Loucy (cell line): ENCODE measurements at regions not wholly inside any gene's neighbourhood (a gene's known extent, or its start where the extent isn't known, plus 50 kb on each side); places are given as distances from the start of the nearest gene placed in this dataset.

Source experiments
- H2AFZ ChIP-seq: fragments of 200-600 bp; sonication (generic); 2 replicates; pipeline ENCODE4 v1.6.0; 2016; ENCODE audit warnings: antibody characterized with exemption, mild to moderate bottlenecking, low read length, moderate library complexity
- H3F3A ChIP-seq: fragments of 200-600 bp; 2 replicates; pipeline ENCODE4 v1.6.0; 2016; ENCODE audit warnings: antibody characterized with exemption, low read depth, mild to moderate bottlenecking
- H3K27me3 ChIP-seq: fragments of 200-600 bp; sonication (generic); 2 replicates; pipeline ENCODE4 v1.6.1; 2014; ENCODE audit warnings: low read length, mild to moderate bottlenecking; ENCODE audit not compliant: insufficient read depth, poor library complexity, severe bottlenecking
- H3K36me3 ChIP-seq: fragments of 200-600 bp; sonication (generic); 2 replicates; pipeline ENCODE4 v1.6.1; 2016; ENCODE audit warnings: low read length; ENCODE audit not compliant: insufficient read depth
- H3K4me1 ChIP-seq: fragments of 200-600 bp; sonication (generic); 2 replicates; pipeline ENCODE4 v1.5.1; 2014; ENCODE audit warnings: low read length, mild to moderate bottlenecking; ENCODE audit not compliant: insufficient read depth, poor library complexity, severe bottlenecking
- H3K4me2 ChIP-seq: fragments of 200-600 bp; sonication (generic); 2 replicates; pipeline ENCODE4 v1.6.0; 2014; ENCODE audit warnings: antibody characterized with exemption, low read length, low read depth, mild to moderate bottlenecking; ENCODE audit not compliant: poor library complexity, severe bottlenecking
- H3K4me3 ChIP-seq: fragments of 200-600 bp; sonication (generic); 2 replicates; pipeline ENCODE4 v1.5.1; 2014; ENCODE audit warnings: low read length, mild to moderate bottlenecking, mixed read lengths; ENCODE audit not compliant: poor library complexity, severe bottlenecking
- H3K79me2 ChIP-seq: fragments of 200-600 bp; sonication (generic); 2 replicates; pipeline ENCODE4 v1.6.1; 2014; ENCODE audit warnings: low read length; ENCODE audit not compliant: insufficient read depth
- H3K9ac ChIP-seq: fragments of 200-600 bp; sonication (generic); 2 replicates; pipeline ENCODE4 v1.6.0; 2014; ENCODE audit warnings: mild to moderate bottlenecking, low read depth, low read length, moderate library complexity; ENCODE audit not compliant: poor library complexity, severe bottlenecking
- H3K9me2 ChIP-seq: fragments of 200-600 bp; sonication (generic); replicated peaks from 2 replicates; pipeline ENCODE4 v1.6.1; 2016; ENCODE audit warnings: low read depth, low read length, mixed read lengths
- H3K9me3 ChIP-seq: fragments of 200-600 bp; sonication (generic); 2 replicates; pipeline ENCODE4 v1.6.1; 2014; ENCODE audit warnings: mild to moderate bottlenecking, antibody characterized with exemption, low read length, low read depth; ENCODE audit not compliant: insufficient read depth
- H4K20me1 ChIP-seq: fragments of 200-600 bp; sonication (generic); 2 replicates; pipeline ENCODE4 v1.6.0; 2014; ENCODE audit warnings: antibody characterized with exemption, low read length, mild to moderate bottlenecking; ENCODE audit not compliant: insufficient read depth, poor library complexity, severe bottlenecking
- EZH2phosphoT487 ChIP-seq: fragments of 200-600 bp; IDR thresholded peaks from 2 replicates; pipeline ENCODE4 v1.6.1; 2018; ENCODE audit warnings: antibody characterized with exemption, mild to moderate bottlenecking, moderate library complexity, borderline replicate concordance
- TF ChIP-seq, protein P1 (sequence below): fragments of 200-600 bp; sonication (generic); conservative IDR thresholded peaks from 2 replicates; pipeline ENCODE4 v1.5.1; 2014; ENCODE audit warnings: mild to moderate bottlenecking, antibody characterized with exemption, low read length

DNA sequence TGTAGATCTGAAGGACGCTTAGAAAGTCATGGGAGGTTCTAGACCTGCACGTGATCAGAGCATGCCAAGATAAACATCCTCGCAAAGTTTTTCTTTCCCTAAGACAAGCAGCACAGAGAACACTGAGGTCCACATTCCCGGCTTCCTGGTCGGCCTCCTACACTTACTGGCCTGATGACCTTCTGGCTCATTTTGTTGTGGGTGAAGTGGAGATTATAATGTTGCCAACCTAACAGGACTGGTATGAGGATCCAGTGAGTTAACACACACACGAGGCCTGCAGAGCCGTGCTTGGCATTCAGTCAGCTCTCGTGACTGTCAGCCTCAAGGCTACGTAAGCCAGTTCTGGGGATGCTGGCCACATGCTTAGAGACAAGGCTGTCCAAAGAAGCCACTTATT, 186.0 kb downstream of the TENT4A start:
- H4K20me1 ChIP-seq = no peaks in the 10 kb centered on the region
- H3K27me3 ChIP-seq = no peaks in the 10 kb centered on the region
- no peaks in the 10 kb centered on the region for H3K9me2 ChIP-seq
- H3K79me2 ChIP-seq = no peaks in the 10 kb centered on the region
- H3K4me2 ChIP-seq = no peak overlapping the region
- no peak overlapping the region for H3K9ac ChIP-seq
- H3F3A ChIP-seq = no peaks in the 10 kb centered on the region
- H2AFZ ChIP-seq = no peak overlapping the region
- peaks cover 4% of the 10 kb centered on the region; the same call in 1 of the 2 replicates for H3K9me3 ChIP-seq
- no peaks in the 10 kb centered on the region for H3K4me1 ChIP-seq
- TF ChIP-seq EZH2phosphoT487 = no peak
- TF ChIP-seq, protein P1, sequence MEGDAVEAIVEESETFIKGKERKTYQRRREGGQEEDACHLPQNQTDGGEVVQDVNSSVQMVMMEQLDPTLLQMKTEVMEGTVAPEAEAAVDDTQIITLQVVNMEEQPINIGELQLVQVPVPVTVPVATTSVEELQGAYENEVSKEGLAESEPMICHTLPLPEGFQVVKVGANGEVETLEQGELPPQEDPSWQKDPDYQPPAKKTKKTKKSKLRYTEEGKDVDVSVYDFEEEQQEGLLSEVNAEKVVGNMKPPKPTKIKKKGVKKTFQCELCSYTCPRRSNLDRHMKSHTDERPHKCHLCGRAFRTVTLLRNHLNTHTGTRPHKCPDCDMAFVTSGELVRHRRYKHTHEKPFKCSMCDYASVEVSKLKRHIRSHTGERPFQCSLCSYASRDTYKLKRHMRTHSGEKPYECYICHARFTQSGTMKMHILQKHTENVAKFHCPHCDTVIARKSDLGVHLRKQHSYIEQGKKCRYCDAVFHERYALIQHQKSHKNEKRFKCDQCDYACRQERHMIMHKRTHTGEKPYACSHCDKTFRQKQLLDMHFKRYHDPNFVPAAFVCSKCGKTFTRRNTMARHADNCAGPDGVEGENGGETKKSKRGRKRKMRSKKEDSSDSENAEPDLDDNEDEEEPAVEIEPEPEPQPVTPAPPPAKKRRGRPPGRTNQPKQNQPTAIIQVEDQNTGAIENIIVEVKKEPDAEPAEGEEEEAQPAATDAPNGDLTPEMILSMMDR = no peak
- no peak overlapping the region for H3K4me3 ChIP-seq
- H3K36me3 ChIP-seq = no peaks in the 10 kb centered on the region

DNA sequence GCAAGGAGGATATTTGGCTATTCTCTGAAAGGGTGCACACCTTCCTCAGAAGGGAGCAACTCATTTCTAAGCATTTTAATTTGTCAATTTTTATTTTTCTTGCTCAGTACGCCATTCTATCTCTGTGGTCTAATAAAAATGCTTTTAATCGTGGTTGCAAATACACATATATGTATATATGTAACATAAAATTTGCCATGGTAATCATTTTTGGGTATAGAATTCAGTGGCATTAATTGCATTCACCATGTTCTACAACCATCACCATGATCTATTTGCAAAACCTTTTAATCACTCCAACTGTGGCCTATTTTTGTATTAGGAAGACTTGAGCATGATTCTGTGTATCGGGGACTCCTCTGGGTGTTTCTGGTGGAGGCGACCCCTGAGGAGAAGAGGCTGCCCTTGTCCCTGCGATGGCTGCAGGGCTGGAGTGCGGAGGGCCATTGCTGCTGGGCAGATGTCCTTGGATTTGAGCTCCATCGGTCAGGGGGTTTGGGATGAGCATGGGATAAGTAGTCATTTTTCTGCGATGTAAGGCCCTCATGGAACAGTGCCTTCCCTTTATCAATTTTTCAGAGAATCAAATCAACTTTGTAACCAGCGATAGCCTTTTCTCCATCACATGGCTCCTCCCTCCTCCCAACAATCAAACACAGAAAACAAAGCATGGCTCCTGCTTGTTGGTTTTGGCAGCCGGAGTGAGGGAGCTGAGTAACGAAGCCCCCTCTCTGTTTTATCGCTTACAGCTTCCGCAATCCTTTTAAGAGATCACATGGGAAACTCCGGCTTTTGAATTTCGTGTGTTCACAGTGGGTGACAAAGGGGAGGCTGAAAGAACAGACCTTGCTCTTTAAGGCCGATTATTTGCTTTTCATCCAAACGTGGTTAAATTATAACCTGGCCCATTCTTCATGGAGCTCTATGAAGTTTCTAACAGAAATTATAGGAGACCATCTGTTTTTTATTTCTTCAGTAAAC, 187.3 kb downstream of the TENT4A start:
- TF ChIP-seq, protein P1 = no peak
- no peak for TF ChIP-seq EZH2phosphoT487

DNA sequence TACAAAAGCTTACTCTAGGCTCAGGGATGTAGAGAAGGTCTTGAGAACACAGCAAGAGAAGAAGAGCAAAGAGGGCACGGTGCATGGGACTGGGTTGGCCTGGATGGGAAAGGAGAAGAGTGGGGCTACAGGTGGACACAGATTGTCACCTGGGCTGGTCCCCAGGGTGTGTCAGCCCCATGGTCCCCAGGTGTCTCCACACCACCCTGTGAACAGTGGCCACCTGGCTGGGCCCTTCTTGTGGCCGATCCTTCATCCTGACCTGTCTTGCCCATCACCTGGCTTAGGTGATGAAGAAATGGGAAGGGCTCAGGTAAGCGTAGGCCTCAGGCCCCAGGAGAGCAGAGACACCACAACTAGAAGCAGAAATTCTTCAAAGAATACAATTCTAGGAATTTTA, 188.9 kb downstream of the TENT4A start:
- H2AFZ ChIP-seq = no peak overlapping the region
- no peaks in the 10 kb centered on the region for H3K4me1 ChIP-seq
- peaks cover 6% of the 10 kb centered on the region; the same call in 1 of the 2 replicates for H3K9me3 ChIP-seq
- H3K9me2 ChIP-seq = no peaks in the 10 kb centered on the region
- no peaks in the 10 kb centered on the region for H3K79me2 ChIP-seq
- H3K27me3 ChIP-seq = no peaks in the 10 kb centered on the region
- H3K4me3 ChIP-seq = no peak overlapping the region
- H3F3A ChIP-seq = no peaks in the 10 kb centered on the region
- H3K36me3 ChIP-seq = no peaks in the 10 kb centered on the region
- no peaks in the 10 kb centered on the region for H4K20me1 ChIP-seq
- H3K4me2 ChIP-seq = no peak overlapping the region
- no peak overlapping the region for H3K9ac ChIP-seq
- TF ChIP-seq, protein P1 = no peak
- TF ChIP-seq EZH2phosphoT487 = no peak

More for the DNA sequence above, 187.3 kb downstream of the TENT4A start:
- no peak overlapping the region for H3K4me3 ChIP-seq
- no peaks in the 10 kb centered on the region for H3K36me3 ChIP-seq
- H3K27me3 ChIP-seq = no peaks in the 10 kb centered on the region
- peaks cover 6% of the 10 kb centered on the region; the same call in 1 of the 2 replicates for H3K9me3 ChIP-seq
- no peak overlapping the region for H3K4me2 ChIP-seq
- H3F3A ChIP-seq = no peaks in the 10 kb centered on the region
- H3K4me1 ChIP-seq = no peaks in the 10 kb centered on the region
- no peak overlapping the region for H2AFZ ChIP-seq
- no peaks in the 10 kb centered on the region for H4K20me1 ChIP-seq
- no peaks in the 10 kb centered on the region for H3K9me2 ChIP-seq
- H3K79me2 ChIP-seq = no peaks in the 10 kb centered on the region
- H3K9ac ChIP-seq = no peak overlapping the region
